GM06990 (cell line): ENCODE measurements at regions not wholly inside any gene's neighbourhood (a gene's known extent, or its start where the extent isn't known, plus 50 kb on each side); places are given as distances from the start of the nearest gene placed in this dataset.

Experiments used
- DNase-seq: peaks from one replicate; pipeline ENCODE4 v3.0.0-alpha.2; 2011; ENCODE audit not compliant: insufficient read length; ENCODE audit errors: extremely low read depth
- H3K27me3 ChIP-seq: replicated peaks from 2 replicates; pipeline ENCODE4 v1.6.0; 2011; ENCODE audit warnings: low read length; ENCODE audit not compliant: control insufficient read depth, insufficient read depth
- H3K36me3 ChIP-seq: 2 replicates; pipeline ENCODE4 v1.5.1; 2011; ENCODE audit warnings: low read length; ENCODE audit not compliant: control insufficient read depth, insufficient read depth
- H3K4me3 ChIP-seq: replicated peaks from 2 replicates; pipeline ENCODE4 v1.5.1; 2011; ENCODE audit warnings: low read depth, mild to moderate bottlenecking, control low read depth, low read length
- TF ChIP-seq, protein P1 (sequence below): IDR thresholded peaks from 2 replicates; pipeline ENCODE4 v1.5.1; 2011; ENCODE audit warnings: low read length, control low read depth, mild to moderate bottlenecking, inconsistent platforms; ENCODE audit not compliant: insufficient read depth, poor library complexity, severe bottlenecking

DNA sequence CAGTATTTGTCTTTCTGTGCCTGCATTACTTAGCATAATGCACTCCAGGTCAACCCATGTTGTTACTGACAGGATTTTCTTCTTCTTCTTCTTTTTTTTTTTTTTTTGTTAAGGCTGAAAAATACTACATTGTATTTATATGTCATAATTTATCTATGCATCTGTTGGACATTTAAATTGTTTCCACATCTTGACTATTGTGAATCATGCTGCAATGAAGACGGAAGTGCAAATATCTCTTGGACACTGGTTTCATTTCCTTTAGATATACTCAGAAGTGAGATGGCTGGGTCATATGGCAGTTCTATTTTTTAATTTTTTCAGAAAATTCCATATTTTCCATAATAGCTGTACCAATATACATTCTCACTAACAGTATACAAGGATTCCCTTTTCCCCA lies 272.7 kb upstream of the PMFBP1 start:
- no peak for DNase-seq

GRCh38 chr16:72443809-72444208 lies 271.9 kb upstream of the PMFBP1 start:
- no peaks in the 10 kb centered on the region for H3K36me3 ChIP-seq
- TF ChIP-seq, protein P1, sequence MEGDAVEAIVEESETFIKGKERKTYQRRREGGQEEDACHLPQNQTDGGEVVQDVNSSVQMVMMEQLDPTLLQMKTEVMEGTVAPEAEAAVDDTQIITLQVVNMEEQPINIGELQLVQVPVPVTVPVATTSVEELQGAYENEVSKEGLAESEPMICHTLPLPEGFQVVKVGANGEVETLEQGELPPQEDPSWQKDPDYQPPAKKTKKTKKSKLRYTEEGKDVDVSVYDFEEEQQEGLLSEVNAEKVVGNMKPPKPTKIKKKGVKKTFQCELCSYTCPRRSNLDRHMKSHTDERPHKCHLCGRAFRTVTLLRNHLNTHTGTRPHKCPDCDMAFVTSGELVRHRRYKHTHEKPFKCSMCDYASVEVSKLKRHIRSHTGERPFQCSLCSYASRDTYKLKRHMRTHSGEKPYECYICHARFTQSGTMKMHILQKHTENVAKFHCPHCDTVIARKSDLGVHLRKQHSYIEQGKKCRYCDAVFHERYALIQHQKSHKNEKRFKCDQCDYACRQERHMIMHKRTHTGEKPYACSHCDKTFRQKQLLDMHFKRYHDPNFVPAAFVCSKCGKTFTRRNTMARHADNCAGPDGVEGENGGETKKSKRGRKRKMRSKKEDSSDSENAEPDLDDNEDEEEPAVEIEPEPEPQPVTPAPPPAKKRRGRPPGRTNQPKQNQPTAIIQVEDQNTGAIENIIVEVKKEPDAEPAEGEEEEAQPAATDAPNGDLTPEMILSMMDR: no peak
- H3K27me3 ChIP-seq: no peaks in the 10 kb centered on the region
- no peak for DNase-seq
- no peak overlapping the region for H3K4me3 ChIP-seq

More for the DNA sequence above, 272.7 kb upstream of the PMFBP1 start:
- Histone ChIP-seq H3K27me3 (no peaks in the 10 kb centered on the region), H3K4me3 (no peak overlapping the region), H3K36me3 (no peaks in the 10 kb centered on the region)
- TF ChIP-seq, protein P1: no peak

GRCh38 chr16:72442385-72443158 lies 270.6 kb upstream of the PMFBP1 start:
- TF ChIP-seq, protein P1: no peak

DNA sequence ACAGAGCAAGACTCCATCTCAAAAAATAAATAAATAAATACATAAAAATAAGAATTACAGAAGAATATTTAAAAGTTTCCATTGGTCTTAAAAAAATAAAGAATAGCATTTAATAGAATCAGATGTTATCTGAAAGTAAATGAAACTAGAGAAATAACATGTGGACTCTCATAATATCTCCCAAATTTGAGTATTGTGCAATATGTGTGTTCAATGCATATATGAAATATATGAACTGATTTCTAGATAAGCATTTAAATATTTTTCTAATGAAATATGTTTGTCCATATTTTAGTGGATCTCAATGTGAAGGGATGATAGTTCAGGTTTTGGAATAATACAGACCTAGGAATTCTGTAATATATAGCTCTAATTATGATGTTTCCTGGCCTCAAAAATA lies 265.9 kb upstream of the PMFBP1 start:
- H3K4me3 ChIP-seq: no peak overlapping the region
- no peaks in the 10 kb centered on the region for H3K36me3 ChIP-seq
- DNase-seq: no peak
- H3K27me3 ChIP-seq: no peaks in the 10 kb centered on the region
- TF ChIP-seq, protein P1: no peak

More at GRCh38 chr16:72442385-72443158, 270.6 kb upstream of the PMFBP1 start:
- H3K4me3 ChIP-seq: no peak overlapping the region
- H3K36me3 ChIP-seq: no peaks in the 10 kb centered on the region
- DNase-seq: no peak
- no peaks in the 10 kb centered on the region for H3K27me3 ChIP-seq

GRCh38 chr16:72434159-72434558 lies 262.2 kb upstream of the PMFBP1 start:
- Histone ChIP-seq H3K4me3 (no peak overlapping the region), H3K27me3 (no peaks in the 10 kb centered on the region), H3K36me3 (no peaks in the 10 kb centered on the region)
- DNase-seq: no peak
- TF ChIP-seq, protein P1: no peak
